Progenitor cell of endocrine pancreas (in vitro differentiated cells): ENCODE measurements at regions not wholly inside any gene's neighbourhood (a gene's known extent, or its start where the extent isn't known, plus 50 kb on each side); places are given as distances from the start of the nearest gene placed in this dataset.

Experiments used
- DNase-seq: peaks from one replicate; pipeline ENCODE4 v3.0.0; 2021; ENCODE audit warnings: low spot score; ENCODE audit not compliant: unreplicated experiment
- H3K27ac Mint-ChIP-seq: 2 replicates; pipeline ENCODE4 v1.8.0; 2021; ENCODE audit warnings: mild to moderate bottlenecking, moderate library complexity, mixed read lengths
- H3K27me3 Mint-ChIP-seq: 2 replicates; pipeline ENCODE4 v1.8.0; 2021; ENCODE audit warnings: mixed read lengths
- H3K36me3 Mint-ChIP-seq: 2 replicates; pipeline ENCODE4 v1.8.0; 2022; ENCODE audit warnings: mixed read lengths; ENCODE audit not compliant: insufficient read depth
- H3K4me1 Mint-ChIP-seq: 2 replicates; pipeline ENCODE4 v1.8.0; 2021; ENCODE audit warnings: low read depth, mixed read lengths
- H3K4me3 Mint-ChIP-seq: 2 replicates; pipeline ENCODE4 v1.8.0; 2021; ENCODE audit warnings: low read depth, mild to moderate bottlenecking, moderate library complexity, mixed read lengths
- H3K9me3 Mint-ChIP-seq: 2 replicates; pipeline ENCODE4 v1.8.0; 2021; ENCODE audit warnings: low read depth, mixed read lengths
- CTCF ChIP-seq: fragments of 200-600 bp; sonication (generic); IDR thresholded peaks from one replicate; pipeline ENCODE4 v1.5.0; 2021; ENCODE audit warnings: antibody characterized with exemption, mild to moderate bottlenecking; ENCODE audit not compliant: unreplicated experiment

GRCh38 chr20:4602297-4602631, 84.0 kb upstream of the PRNP start:
- no peak overlapping the region for H3K27ac Mint-ChIP-seq
- H3K4me3 Mint-ChIP-seq: no peak overlapping the region
- no peaks in the 10 kb centered on the region for H3K4me1 Mint-ChIP-seq
- no peak for TF ChIP-seq CTCF
- H3K9me3 Mint-ChIP-seq: no peaks in the 10 kb centered on the region
- no peaks in the 10 kb centered on the region for H3K36me3 Mint-ChIP-seq
- H3K27me3 Mint-ChIP-seq: peaks cover 36% of the 10 kb centered on the region
- no peak for DNase-seq

- Mint-ChIP-seq H3K27ac (no peak overlapping the region), H3K4me1 (no peaks in the 10 kb centered on the region), H3K4me3 (no peak overlapping the region), H3K36me3 (no peaks in the 10 kb centered on the region), H3K27me3 (peaks cover 37% of the 10 kb centered on the region), H3K9me3 (no peaks in the 10 kb centered on the region)
- no peak for TF ChIP-seq CTCF
- DNase-seq: no peak
Observed at GRCh38 chr20:4601630-4602296, 84.5 kb upstream of the PRNP start.

GRCh38 chr20:4600308-4601014, 85.8 kb upstream of the PRNP start:
- no peaks in the 10 kb centered on the region for H3K4me1 Mint-ChIP-seq
- TF ChIP-seq CTCF: no peak
- no peaks in the 10 kb centered on the region for H3K36me3 Mint-ChIP-seq
- H3K27ac Mint-ChIP-seq: no peak overlapping the region
- no peaks in the 10 kb centered on the region for H3K9me3 Mint-ChIP-seq
- no peak overlapping the region for H3K4me3 Mint-ChIP-seq
- DNase-seq: no peak
- peaks cover 37% of the 10 kb centered on the region for H3K27me3 Mint-ChIP-seq

- H3K27ac Mint-ChIP-seq: no peak overlapping the region
- H3K4me3 Mint-ChIP-seq: no peak overlapping the region
- no peaks in the 10 kb centered on the region for H3K36me3 Mint-ChIP-seq
- peaks cover 5% of the 10 kb centered on the region for H3K4me1 Mint-ChIP-seq
- H3K9me3 Mint-ChIP-seq: no peaks in the 10 kb centered on the region
- peaks cover 52% of the 10 kb centered on the region for H3K27me3 Mint-ChIP-seq
- DNase-seq: no peak
- no peak for TF ChIP-seq CTCF
Observed at GRCh38 chr20:4597215-4597614, 89.0 kb upstream of the PRNP start.

- H3K27me3 Mint-ChIP-seq: peaks cover 33% of the 10 kb centered on the region
- no peaks in the 10 kb centered on the region for H3K9me3 Mint-ChIP-seq
- no peak for TF ChIP-seq CTCF
- no peaks in the 10 kb centered on the region for H3K36me3 Mint-ChIP-seq
- H3K4me1 Mint-ChIP-seq: peaks cover 5% of the 10 kb centered on the region
- no peak overlapping the region for H3K27ac Mint-ChIP-seq
- peak overlapping the region; percentile 39 for H3K4me3 Mint-ChIP-seq
- no peak for DNase-seq
Observed at GRCh38 chr20:4593149-4593525, 93.1 kb upstream of the PRNP start.
